HG03354 (cell line): ENCODE measurements at regions not wholly inside any gene's neighbourhood (a gene's known extent, or its start where the extent isn't known, plus 50 kb on each side); places are given as distances from the start of the nearest gene placed in this dataset.

Experiments
- ATAC-seq: cut with Tn5 transposase; IDR thresholded peaks from one replicate; pipeline ENCODE4 v1.9.1; 2021; ENCODE audit warnings: mild to moderate bottlenecking; ENCODE audit not compliant: unreplicated experiment, poor library complexity, severe bottlenecking

DNA sequence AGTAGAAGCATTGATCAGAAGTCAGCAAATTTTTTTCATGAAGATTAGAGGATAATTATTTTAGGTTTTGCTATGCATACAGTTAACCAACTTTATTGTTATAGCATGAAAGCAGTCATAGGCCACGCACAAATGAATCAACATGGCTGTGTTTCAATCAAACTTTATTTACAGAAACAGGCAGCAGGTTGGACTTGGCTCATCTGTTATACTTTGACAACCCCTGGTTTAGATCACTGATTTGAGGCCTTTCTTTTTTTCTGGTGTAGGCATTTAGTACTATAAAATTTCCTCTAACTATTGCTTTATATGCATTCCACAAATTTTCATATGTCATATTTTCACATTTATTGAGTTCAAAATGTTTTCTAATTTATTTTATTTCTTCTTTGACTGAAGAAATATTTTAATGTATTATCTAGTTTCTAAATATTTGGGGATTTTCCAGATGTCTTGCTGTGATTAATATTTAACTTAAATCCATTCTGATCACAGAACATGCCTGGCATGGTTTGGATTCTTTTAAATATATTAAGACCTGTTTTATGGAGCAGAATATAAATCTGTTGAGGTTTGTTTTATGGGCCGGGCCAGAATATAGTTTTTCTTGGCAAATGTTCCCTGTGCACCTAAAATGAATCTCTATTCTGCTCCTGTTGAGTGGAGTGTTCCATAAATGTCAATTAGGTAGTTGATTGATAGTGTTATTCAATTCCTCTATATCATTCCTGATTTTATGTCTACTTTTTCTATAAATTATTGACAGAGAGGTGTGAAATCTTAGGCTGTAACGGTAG is 116.3 kb upstream of the KLHL29 start:
- no peak for ATAC-seq

DNA sequence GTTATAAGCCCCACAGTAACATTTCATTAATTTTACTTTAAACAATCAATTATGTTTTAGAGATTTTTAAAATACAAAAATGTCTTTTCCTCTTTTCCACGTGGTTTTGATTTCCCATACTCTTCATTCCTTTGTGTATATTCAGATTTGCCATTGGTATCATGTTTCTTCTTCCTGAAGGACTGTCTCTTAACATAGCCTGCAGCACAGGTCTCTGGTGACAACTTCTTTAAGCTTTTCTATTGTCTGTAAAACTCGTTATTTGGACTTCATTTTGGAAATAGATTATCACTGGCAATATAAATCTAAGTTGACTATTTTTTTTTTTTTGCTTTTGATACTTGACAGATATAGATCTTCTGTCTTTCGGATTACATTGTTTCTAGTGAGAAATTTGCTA is 115.2 kb upstream of the KLHL29 start:
- no peak for ATAC-seq

DNA sequence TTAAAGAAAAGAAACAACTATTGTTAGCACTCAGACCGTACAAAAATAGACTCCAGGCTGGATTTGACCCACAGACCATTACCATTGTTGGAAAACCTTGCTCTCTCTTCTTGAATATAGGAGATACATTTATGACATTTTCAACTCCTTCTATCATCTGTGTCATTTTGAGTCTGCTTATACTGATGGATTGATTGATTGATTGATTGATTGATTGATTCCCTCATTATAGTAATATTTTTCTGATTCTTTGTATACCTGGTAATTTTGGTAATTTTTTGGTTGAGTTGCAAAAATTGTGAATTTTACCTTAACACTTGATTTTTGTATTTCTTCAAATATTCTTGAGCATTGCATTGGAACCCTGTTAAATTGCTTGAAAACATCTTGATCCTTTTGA is 114.2 kb upstream of the KLHL29 start:
- no peak for ATAC-seq

DNA sequence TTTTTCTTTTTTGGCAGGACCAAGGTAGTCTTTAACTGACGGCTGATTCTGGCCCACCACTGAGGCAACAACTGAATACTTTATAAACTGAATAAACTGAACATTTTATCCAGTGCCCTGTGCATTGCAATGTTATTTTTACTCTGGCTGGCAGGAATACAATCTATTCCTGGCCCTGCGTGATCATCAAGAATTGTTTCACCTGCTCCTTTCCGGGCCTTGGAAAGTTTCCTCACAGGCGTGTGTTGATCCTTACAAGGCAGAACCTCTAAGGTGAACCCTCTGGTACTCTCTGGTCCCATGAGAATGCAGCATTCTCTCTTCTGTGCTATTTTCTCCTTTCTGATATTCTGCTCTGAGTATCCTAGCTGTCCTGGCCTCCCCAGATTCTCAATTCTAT is 113.7 kb upstream of the KLHL29 start:
- ATAC-seq = no peak

DNA sequence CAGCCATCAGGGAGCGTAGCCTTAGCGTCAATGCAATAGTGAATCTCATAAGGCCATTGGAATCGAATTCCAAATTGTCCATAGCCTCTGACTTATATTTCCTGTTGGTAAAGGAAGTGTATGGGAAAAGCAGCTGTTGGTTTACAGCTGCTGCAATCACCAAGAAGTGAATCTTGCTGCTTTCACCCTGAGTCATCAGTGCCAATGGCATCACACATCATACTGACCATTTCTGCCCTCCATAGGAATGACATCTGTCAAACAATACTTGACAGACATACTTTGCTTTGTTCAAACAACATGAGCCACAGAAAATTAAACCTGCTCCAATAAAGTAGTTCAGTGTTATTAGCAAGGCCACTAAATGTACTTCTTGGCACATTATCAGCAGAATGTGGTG is 111.2 kb upstream of the KLHL29 start:
- no peak for ATAC-seq

DNA sequence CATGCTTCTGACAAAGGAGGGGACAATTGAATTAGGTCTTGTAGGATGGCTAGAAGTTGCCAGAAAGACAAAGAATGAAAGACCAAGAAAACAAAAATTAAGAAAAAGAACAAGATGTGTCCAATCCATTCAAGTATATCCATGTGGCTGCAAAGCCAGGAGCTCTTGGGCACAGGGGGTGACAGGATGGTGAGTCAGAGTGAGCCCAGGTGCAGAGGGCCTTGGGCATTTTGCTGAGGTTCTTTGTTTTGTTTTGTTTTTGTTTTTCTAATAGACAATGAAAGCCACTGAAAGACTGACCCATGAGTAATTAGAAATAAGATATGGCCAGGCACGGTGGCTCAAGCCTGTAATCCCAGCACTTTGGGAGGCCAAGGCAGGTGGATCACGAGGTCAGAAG is 104.6 kb upstream of the KLHL29 start:
- ATAC-seq = no peak

DNA sequence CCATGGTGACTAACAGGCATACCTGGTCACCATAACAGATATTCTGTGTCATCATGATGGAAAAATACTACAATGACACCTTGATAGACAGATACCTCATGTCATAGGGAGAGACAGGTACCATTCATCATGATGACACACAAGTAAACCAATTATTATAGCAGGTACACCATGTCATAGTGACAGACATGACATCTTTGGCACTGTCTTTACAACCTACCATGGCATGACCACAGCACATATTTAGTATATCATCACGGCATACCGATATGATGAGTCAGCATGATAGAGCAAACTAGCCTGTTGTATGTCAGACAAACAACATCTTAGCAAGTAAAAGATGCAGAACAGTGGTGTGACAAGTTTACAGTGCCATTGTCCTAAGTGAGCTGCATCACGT is 101.3 kb upstream of the KLHL29 start:
- ATAC-seq = no peak

DNA sequence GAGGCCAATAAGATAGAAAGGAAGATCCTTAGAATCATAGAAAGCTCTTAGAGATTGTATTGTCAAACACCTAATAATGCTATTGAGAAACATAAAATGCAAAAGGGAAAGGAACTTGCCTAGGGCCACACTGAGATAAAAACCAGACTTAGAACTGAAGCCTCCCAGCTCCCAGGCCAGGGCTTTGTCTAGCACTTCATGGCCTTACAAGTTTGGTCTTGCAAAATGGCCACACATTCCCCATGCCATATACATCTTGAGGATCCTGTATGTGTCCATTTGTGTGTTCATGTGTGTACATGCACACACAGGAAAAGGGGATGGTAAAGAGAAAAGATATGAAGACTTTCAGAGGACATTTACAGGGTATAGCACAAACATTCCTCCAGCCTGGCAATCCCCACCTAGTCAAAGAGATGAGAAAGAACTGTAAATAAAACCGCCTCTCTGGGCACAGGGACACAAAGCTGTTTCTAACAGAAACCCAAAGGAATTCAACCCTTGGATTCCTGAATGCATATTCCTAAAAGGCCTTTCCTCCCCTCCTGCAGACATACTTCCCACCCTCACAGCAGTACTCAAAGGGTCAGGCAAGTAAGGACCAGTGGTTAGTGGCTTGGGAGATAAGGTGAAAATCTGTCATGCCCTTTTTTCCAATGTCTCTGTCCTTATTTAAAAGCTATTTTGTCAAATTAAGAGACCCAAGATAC is 99.7 kb upstream of the KLHL29 start:
- no peak for ATAC-seq

DNA sequence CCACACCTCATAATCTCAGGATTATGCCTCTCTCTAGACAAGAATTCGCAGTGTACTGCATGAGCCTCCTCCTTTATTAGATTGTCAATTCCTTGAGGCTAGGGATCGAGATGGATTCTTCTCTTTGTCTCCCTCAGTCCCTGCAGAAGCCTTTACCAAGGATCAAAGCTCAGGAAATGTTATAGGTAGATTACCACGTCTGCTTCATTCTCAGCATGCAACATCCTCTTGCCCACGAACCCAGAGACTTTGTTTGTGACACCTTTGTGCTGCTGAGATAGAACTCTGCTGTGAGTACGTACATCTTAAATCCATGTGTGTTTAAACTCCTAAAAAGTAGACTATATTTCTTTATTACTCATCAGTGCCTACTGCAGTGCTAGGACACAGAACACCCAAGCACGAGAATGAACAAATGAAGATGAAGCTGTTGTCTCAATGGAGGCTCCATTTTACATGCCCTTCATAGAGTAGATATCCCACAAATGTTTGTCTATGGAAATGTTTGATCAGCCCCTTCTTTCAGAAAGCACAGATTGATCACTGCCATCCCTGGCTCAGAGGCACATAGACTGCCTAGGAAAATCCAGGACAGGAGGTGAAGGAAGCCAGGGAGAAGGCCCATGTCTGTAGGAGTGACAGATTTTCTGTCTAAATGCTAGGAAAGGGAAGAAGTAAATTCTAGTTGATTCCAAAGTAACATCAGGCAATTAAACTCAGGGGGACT is 98.8 kb upstream of the KLHL29 start:
- no peak for ATAC-seq

DNA sequence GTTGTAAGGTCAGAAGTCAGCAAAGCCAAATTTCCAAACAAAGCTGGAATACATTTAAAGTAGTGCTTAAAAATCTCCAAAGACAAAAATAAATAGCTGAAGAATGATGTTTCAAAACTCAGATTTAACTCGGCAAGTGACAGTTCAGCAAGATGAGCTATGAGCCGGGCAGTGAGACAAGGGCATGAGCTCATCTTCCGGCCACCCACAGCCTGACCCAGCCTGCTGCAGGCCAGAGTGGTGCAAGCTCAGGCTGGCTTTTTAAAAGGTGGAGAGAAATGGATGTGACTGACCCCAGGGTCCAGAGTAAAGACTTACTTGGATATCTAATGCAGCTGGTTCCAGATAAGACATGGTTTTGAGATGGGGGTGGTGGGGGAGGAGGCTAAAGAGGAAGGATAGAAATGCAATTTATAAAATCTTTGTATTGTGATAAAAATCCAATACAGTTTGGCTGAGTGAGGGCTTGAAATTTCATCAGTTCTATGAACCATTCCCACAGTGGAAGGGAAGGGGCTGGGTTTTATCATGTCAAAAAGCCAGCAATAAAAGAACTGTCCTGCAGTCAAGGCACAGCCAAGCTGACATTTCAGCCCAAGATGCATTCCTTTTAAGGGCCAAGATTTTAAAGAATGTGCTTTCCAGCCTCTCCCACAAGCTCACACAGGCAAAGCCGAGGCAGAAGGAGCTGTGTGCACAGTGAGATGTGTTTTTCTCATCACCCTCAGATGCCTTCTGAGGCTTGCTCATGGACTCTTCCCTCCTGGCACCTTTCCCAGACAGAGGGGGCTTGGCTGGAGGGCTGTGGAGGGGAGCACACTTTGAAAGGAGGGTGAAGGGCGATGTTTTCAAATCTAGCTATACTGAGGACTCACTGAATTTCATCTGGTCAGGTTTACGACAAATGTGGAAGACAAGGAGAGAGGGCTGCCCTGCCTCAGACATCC is 97.9 kb upstream of the KLHL29 start:
- no peak for ATAC-seq

DNA sequence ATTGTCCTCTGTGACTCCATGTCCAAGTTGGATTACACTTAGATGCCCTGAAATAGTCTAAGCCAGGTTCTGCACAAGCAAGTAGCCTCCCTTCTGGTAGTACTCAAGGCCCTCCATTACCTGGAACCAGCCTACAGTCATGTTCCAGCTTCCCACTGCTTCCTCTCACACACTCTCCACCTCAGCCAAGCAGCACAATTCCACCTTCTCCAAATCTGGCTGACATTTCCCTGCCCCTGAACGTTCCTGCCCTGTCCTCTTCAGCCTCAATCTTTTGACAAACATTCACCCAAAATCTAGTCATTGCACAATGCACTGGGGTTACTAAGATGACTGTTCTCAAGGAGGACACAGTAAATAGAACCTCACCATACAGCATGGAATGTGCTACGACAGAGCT is 95.3 kb upstream of the KLHL29 start:
- ATAC-seq = no peak

DNA sequence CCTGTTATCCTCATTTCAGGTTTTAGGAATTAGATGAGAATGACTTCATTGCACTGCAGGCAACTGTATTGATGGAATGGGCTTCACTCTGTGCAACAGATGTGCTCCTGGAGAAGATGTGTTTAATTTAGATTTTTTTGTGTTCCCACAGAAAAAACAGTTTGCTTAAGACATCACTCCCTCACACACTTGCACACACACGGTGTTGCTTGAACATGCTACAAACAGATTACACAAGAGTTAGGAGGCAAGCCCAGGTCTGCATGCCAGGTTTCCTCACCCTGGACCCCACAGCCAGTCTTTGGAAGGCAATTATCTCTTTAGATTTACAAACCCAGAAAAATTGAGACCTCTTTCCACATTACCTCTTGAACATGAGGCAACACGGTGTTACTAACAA is 93.7 kb upstream of the KLHL29 start:
- no peak for ATAC-seq

DNA sequence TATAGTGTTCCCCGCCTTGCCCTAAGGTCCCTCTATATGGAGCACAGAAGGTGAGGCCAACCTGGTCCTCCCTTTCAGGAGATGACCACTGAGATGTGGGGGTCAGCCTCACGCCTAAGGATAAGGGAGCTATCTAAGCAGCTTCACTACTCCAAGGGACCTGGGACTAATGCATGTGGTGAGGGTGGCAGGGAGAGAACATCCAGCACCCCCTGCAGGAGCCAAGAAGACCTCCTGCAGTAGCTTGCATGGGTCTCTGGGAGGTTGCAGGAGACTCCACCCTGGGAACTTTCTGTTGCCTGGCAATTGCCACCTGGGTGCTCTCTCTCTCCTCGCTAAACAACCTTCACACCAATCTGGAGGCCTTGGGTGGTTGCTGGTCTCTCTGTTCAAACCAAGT is 93.0 kb upstream of the KLHL29 start:
- no peak for ATAC-seq

DNA sequence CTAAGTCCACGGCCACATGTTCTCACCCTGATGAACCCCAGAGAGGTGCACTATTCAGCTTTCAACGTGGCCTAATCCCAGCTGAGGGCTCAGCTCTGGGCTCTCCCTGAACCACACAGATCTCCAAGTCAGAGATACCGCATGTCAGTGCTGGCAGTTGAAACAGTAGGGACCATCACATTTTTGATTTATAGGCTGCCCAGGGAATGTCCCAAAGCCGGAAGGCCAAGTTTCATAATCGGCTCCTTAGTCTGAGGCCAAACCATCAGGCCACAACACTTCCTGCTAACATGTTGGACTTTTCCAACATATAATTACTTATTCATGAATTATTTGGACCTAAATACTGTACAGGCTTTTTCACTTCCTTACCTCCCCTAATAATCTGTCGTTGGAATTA is 91.9 kb upstream of the KLHL29 start:
- ATAC-seq = no peak

DNA sequence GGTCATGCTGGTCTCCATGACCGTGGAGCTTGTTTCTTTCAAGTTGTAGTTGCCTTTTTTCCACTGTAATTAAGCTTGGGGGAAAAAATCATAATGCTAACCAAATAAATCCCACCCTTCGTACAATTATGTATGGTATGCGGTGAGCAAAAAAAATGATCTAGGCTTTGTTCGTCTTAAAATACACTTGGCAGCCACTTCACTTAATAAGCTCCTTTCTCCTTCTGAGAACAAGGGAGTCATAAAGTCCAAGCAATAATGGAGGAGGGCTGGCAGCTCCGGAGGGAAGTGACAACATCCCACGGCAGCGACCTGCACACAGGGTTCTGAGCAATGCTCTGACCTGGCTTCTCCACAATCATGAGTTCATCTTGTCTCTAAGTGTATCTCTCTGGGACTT is 91.2 kb upstream of the KLHL29 start:
- ATAC-seq = no peak

DNA sequence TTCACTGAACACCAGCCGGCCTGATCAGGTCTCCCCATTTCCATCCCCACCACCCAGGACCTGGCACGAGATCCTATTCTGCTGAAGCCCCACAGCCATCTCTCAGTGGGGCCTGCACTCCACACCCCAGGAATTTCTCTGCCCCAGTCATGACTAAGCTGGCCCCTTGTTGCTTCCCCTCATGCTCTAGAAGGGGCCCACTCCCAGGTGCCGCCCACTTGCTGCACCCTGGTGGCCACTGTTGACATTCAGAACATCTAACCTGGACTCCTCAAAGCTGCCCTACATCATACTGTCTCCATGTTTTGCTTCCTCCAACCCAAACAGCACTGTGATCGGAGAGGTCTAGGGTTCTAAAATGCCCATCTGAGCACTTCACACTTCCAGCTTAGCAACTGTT is 90.7 kb upstream of the KLHL29 start:
- no peak for ATAC-seq

DNA sequence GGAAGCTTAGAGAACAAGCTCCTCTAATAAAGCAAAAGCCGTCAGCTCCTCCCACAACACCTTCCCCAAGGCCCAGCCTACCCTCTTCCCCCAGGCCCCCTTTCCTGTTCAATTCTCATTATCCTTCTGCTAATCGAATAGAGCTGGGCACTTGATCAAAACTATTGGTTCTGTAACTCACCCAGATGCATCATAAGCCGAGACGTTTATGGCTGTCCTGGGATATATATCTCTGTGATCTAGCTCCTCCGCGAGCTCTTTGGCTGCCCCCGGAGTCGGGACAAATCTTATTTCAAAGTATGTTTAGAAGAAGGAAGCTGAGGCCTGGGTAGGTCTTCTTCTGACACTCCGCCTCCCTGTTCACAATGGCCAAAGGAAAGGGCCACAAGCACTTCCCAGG is 88.3 kb upstream of the KLHL29 start:
- ATAC-seq = no peak

DNA sequence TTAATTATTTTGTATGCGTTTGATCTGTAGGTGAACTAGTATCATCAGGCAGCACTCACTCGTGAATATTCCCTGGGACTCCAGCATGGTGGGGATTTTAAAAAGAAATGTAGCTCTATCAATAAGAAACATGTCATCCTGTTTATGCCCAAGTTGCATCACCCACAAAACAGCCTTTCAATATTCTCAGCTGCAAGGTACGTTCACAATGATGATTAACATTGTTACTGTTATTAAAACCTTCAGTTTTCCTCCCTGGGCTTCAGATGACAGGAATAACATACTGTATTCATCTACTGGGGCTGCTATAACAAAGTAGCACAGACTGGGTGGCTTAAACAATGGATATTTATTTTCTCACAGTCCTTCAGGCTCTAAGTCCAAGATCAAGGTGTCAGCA is 87.9 kb upstream of the KLHL29 start:
- no peak for ATAC-seq

DNA sequence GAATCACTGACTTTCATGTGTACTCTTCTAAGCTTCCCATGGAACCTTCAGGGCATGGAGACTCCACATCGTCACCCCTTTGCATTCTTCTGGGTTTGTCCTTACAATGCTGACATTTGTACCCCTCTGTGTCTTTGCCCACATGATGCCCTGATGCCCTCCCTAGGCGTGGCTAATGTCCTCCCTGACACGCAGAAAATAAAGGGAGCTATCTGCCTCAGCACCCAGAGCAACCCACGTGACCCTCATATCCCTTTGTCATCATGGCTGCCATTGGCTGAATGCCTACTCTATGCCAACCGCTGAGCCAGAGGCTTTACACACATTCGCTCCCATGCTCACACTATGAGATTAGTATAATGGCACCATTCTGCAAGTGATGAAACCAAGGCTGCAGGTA is 86.4 kb upstream of the KLHL29 start:
- no peak for ATAC-seq
